ENCODE measurements at regions not wholly inside any gene's neighbourhood (a gene's known extent, or its start where the extent isn't known, plus 50 kb on each side); places are given as distances from the start of the nearest gene placed in this dataset.

GRCh38 chr1:219507437-219507836 is 105.5 kb downstream of the ZC3H11B start:
- ATAC-seq: no peak

GRCh38 chr1:219506936-219507335 is 106.0 kb downstream of the ZC3H11B start:
- no peak for TF ChIP-seq CTCF (IDR thresholded peaks at IDR 0.05)
- H3K27me3 ChIP-seq: no peaks in the 10 kb centered on the region
- DNase-seq (no peak), ATAC-seq (no peak)
- H3K4me1 ChIP-seq: no peaks in the 10 kb centered on the region
- H3K36me3 ChIP-seq: no peaks in the 10 kb centered on the region
- no peak overlapping the region for H3K27ac ChIP-seq
- no peaks in the 10 kb centered on the region for H3K9me3 ChIP-seq
- intact Hi-C loops (cut with DNase I): no loop called here
- H3K4me3 ChIP-seq: no peak overlapping the region

More at GRCh38 chr1:219507437-219507836, 105.5 kb downstream of the ZC3H11B start:
- DNase-seq: no peak
- Histone ChIP-seq H3K4me3 (no peak overlapping the region), H3K36me3 (no peaks in the 10 kb centered on the region), H3K27ac (no peak overlapping the region), H3K4me1 (no peaks in the 10 kb centered on the region), H3K9me3 (no peaks in the 10 kb centered on the region), H3K27me3 (no peaks in the 10 kb centered on the region)
- intact Hi-C loops (cut with DNase I): no loop called here
- no peak for TF ChIP-seq CTCF (IDR thresholded peaks at IDR 0.05)

- Histone ChIP-seq H3K36me3 (no peaks in the 10 kb centered on the region), H3K9me3 (no peaks in the 10 kb centered on the region), H3K4me3 (no peak overlapping the region), H3K27ac (no peak overlapping the region), H3K27me3 (no peaks in the 10 kb centered on the region), H3K4me1 (no peaks in the 10 kb centered on the region)
- no peak for TF ChIP-seq CTCF (IDR thresholded peaks at IDR 0.05)
- ATAC-seq: no peak
- no peak for DNase-seq
- intact Hi-C loops (cut with DNase I): no loop called here
Observed at GRCh38 chr1:219506473-219506899, 106.4 kb downstream of the ZC3H11B start.

GRCh38 chr1:219505886-219506285 is 107.0 kb downstream of the ZC3H11B start:
- no peaks in the 10 kb centered on the region for H3K9me3 ChIP-seq
- no peaks in the 10 kb centered on the region for H3K36me3 ChIP-seq
- H3K27ac ChIP-seq: no peak overlapping the region
- no peaks in the 10 kb centered on the region for H3K4me1 ChIP-seq
- ATAC-seq: no peak
- DNase-seq: no peak
- intact Hi-C loops (cut with DNase I): no loop called here
- no peak overlapping the region for H3K4me3 ChIP-seq
- TF ChIP-seq CTCF (IDR thresholded peaks at IDR 0.05): no peak
- H3K27me3 ChIP-seq: no peaks in the 10 kb centered on the region

- Histone ChIP-seq H3K27me3 (no peaks in the 10 kb centered on the region), H3K4me1 (no peaks in the 10 kb centered on the region), H3K4me3 (no peak overlapping the region), H3K27ac (no peak overlapping the region), H3K36me3 (no peaks in the 10 kb centered on the region), H3K9me3 (no peaks in the 10 kb centered on the region)
- TF ChIP-seq CTCF (IDR thresholded peaks at IDR 0.05): no peak
- ATAC-seq (no peak), DNase-seq (no peak)
- intact Hi-C loops (cut with DNase I): no loop called here
Observed at GRCh38 chr1:219503604-219504003, 109.3 kb downstream of the ZC3H11B start.

- TF ChIP-seq CTCF (IDR thresholded peaks at IDR 0.05): no peak
- ATAC-seq (no peak), DNase-seq (no peak)
- Histone ChIP-seq H3K36me3 (no peaks in the 10 kb centered on the region), H3K4me3 (no peak overlapping the region), H3K4me1 (no peaks in the 10 kb centered on the region), H3K27ac (no peak overlapping the region), H3K9me3 (no peaks in the 10 kb centered on the region), H3K27me3 (no peaks in the 10 kb centered on the region)
- intact Hi-C loops (cut with DNase I): no loop called here
Observed at GRCh38 chr1:219500327-219500897, 112.5 kb downstream of the ZC3H11B start.

Data from upper lobe of right lung (tissue), 1 donor.